Fibroblast of mammary gland (primary cell): ENCODE measurements at regions not wholly inside any gene's neighbourhood (a gene's known extent, or its start where the extent isn't known, plus 50 kb on each side); places are given as distances from the start of the nearest gene placed in this dataset.
"Not testable (repeated sequence)": the region's sequence is repeated elsewhere in the genome, so short reads cannot be mapped to it uniquely, and the experiment has no call there.

Experiments used
- DNase-seq: peaks from one replicate; pipeline ENCODE4 v3.0.0-alpha.2; 2010; ENCODE audit warnings: low read depth
- H3K4me3 ChIP-seq: 2 replicates; pipeline ENCODE4 v1.5.1; 2011; ENCODE audit warnings: low read depth, mild to moderate bottlenecking, low read length, moderate library complexity; ENCODE audit not compliant: control insufficient read depth
- TF ChIP-seq, protein P1 (sequence below): conservative IDR thresholded peaks from 2 replicates; pipeline ENCODE4 v1.5.1; 2011; ENCODE audit warnings: low read depth, low read length, inconsistent platforms; ENCODE audit not compliant: control insufficient read depth, insufficient read depth

DNA sequence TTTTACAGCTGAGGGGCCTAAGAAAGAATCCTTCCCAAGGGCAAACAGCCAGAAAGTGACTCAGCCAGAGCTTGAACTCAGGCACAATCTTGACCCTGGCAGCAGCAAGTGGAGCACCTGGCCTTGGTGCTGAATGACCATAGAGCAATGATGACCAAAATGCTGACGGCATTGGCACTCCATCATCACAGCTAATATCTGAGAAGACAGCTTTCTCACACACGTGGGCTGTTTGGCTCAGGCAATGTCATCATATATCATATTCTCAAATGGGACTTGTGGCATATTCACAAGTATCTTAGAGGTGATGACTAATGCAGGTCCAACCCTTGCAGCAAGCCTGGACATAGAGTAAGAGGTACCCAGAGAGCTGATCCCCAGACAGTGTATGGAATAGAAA lies 443.9 kb upstream of the MYT1L start:
- DNase-seq, result no peak
- TF ChIP-seq, protein P1, sequence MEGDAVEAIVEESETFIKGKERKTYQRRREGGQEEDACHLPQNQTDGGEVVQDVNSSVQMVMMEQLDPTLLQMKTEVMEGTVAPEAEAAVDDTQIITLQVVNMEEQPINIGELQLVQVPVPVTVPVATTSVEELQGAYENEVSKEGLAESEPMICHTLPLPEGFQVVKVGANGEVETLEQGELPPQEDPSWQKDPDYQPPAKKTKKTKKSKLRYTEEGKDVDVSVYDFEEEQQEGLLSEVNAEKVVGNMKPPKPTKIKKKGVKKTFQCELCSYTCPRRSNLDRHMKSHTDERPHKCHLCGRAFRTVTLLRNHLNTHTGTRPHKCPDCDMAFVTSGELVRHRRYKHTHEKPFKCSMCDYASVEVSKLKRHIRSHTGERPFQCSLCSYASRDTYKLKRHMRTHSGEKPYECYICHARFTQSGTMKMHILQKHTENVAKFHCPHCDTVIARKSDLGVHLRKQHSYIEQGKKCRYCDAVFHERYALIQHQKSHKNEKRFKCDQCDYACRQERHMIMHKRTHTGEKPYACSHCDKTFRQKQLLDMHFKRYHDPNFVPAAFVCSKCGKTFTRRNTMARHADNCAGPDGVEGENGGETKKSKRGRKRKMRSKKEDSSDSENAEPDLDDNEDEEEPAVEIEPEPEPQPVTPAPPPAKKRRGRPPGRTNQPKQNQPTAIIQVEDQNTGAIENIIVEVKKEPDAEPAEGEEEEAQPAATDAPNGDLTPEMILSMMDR, result no peak
- H3K4me3 ChIP-seq, result no peak overlapping the region

DNA sequence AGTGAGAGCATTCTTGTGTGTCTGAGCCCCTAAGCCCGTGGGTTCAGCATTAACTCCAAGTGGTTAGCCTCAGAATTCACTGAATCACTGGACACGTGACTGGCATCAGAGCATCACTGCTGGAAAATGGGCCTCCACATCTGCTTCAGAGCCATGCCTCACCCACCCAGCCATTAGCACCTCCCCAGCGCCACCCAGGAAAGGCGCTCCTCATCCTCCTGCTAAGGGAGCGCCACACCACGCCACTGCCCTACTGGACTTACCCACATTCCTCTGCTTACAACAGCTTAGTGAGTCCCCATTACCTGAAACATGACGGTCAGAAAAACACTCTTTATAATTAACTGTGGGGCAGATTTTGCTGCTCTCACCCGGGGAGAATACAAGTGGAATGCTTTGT lies 442.6 kb upstream of the MYT1L start:
- no peak for DNase-seq
- TF ChIP-seq, protein P1, result no peak
- H3K4me3 ChIP-seq, result no peak overlapping the region

DNA sequence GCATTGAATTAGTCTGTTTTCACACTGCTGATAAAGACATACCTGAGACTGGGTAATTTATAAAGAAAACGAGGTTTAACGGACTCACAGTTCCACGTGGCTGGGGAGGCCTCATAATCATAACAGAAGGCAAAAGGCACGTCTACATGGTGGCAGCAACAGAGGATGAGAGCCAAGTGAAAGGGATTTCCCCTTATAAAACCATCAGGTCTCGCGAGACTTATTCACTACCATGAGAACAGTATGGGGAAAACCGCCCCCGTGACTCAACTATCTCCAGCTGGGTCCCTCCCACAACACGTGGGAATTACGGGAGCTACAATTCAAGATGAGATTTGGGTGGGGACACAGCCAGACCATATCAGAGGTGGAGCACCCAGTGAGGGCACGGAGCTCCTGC lies 442.0 kb upstream of the MYT1L start:
- H3K4me3 ChIP-seq, DNase-seq: not testable (repeated sequence)

DNA sequence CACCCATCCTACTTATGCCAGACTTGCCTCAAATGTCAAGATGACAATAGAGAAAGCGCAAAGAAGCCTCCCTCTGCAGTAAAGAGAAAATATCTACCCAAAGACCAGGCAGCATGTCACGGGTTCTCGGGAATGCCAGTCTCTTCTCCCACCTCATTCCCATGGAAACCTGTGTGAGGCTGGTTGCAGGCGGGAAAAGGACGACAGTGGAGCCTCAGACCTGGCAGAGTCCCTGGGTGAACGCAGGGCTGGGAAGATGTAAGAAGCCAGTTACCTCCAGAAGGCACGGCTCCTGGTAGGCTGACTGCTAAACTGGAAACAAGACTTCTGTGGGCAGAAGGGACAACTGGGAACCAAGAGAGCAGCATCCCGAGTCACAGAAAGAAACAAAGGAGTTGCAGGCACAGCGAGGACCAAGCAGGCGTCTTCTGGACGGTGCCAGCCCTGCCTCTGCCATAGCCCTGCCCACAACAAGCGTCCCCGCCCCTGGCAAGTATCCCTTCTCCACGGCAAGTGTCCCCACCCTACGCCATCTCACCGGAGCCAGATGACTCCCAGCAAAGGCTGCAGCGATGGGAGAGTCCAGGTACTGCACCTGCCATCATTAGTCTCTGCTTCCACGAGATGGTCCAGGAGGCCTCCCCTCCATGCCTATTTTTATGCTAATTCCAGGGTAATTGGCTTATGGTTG lies 440.8 kb upstream of the MYT1L start:
- TF ChIP-seq, protein P1, result no peak
- no peak for DNase-seq
- H3K4me3 ChIP-seq, result no peak overlapping the region

DNA sequence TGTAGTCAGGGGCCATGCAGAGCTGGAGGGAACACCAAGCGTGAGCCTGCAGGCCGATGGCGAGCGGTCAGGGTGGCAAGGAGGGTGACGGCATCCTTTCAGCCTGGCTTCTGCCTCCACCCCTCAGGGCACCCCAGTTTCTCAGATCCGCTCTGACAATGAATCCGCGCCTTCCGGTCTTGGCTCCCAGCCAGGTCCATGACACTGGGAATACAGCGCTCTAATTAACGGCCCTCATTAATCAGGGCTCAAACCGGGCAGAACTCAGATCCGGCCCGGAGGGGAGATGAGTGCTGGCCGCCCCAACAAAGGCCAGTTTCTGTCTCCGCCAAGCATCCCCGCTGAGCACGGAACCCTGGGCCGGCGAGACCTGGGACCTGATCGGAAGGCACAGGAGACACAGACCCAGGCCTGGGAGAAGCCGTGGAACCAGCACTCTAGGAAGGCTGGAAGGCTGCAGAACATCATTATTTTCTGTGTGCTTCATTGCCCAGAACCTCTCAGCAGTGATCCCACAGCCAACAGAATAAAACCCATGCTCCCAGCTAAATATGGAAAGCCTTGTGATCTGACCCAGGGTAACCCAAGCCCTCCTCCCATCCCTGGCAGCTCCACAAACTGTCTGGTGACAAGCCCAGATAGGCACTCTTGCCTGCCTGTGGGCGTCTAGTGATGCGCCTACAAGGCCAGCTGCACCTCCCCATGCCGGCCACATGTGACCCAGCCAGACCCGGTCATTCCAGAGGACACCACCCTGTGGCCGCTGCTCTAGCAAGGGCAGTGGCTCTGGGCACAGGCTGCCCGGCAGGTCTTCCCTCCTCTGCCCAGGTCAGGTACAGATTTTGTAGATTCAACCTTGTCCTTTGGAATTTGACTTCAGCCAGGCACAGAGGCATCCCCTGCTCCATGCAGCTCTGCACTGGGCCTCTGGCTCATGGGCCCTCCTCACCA lies 438.7 kb upstream of the MYT1L start:
- no peak for DNase-seq
- no peak overlapping the region for H3K4me3 ChIP-seq

DNA sequence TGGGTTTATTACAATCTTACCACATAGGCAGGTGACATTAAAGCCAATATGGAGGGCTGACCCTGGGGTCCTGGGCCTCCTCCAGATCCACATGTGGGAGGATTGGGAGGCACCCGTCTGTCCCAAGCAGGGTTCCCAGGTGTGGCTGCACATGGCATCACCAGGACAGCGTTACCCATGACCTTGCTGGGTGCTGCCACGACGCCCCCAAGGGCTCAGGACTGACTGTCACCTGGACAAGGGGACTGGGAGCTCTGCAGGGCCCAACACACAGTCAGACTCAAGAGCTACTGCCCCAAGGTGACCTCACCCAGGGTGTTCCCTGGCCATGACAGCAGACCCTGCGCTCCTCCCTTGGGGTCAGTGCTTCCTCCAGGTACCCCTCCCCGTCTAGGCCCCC lies 437.4 kb upstream of the MYT1L start:
- TF ChIP-seq, protein P1, result no peak
- DNase-seq, result no peak
- H3K4me3 ChIP-seq, result no peak overlapping the region

More for the DNA sequence above, 438.7 kb upstream of the MYT1L start:
- TF ChIP-seq, protein P1, result no peak

DNA sequence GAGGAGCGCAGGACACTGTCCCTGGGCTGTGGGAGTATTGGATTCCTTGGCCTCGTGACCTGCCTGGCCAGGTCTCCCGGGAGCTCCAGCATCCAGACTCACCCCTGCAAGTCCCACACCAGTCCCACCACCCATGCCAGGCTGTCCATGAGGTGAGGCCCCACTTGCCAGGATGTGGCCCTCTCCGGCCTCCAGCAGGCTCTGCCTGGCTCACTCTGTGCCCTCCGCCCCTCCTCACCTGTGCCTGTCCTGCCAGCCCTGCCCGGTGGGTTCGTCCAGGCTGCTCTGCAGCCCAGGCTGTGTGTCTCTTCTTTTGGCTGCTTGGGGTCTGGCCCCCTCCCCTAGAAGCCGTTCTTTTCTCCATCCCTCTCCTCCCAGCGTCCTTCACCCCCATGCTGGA lies 436.8 kb upstream of the MYT1L start:
- TF ChIP-seq, protein P1, result no peak
- DNase-seq, result no peak

More for the DNA sequence above, 436.8 kb upstream of the MYT1L start:
- H3K4me3 ChIP-seq, result no peak overlapping the region
